Transverse colon (tissue), 4 donors: ENCODE measurements at regions not wholly inside any gene's neighbourhood (a gene's known extent, or its start where the extent isn't known, plus 50 kb on each side); places are given as distances from the start of the nearest gene placed in this dataset.

Experiments
- DNase-seq: peaks from one replicate; pipeline ENCODE4 v3.0.0-alpha.2; 2019
- H3K27ac ChIP-seq, 4 donors: fragments of 200-600 bp; sonication (generic); 2 replicates each; pipeline ENCODE4 v1.5.1; 2016 to 2018; ENCODE audit warnings: inconsistent platforms in 4 of 4
- H3K27me3 ChIP-seq: fragments of 200-600 bp; sonication (generic); 2 replicates; pipeline ENCODE4 v1.5.1; 2017; ENCODE audit warnings: inconsistent platforms
- H3K36me3 ChIP-seq, 4 donors: fragments of 200-600 bp; sonication (generic); 2 replicates each; pipeline ENCODE4 v1.5.1; 2017 to 2019; ENCODE audit warnings: inconsistent platforms in 4 of 4
- H3K4me1 ChIP-seq, 4 donors: fragments of 200-600 bp; sonication (generic); 2 replicates each; pipeline ENCODE4 v1.5.1; 2017 to 2020; ENCODE audit warnings: inconsistent platforms in 4 of 4
- H3K4me3 ChIP-seq, 4 donors: fragments of 200-600 bp; sonication (generic); 1 replicate in 1 of 4; 2 replicates in 3 of 4; pipeline versions ENCODE4 v1.5.1 to v1.6.1; 2017 to 2019; ENCODE audit warnings: inconsistent platforms in 4 of 4
- H3K9me3 ChIP-seq, 2 donors: fragments of 200-600 bp; sonication (generic); 2 replicates each; pipeline ENCODE4 v1.5.1; 2017 to 2019; ENCODE audit warnings: inconsistent platforms in 2 of 2
- CTCF ChIP-seq, 5 experiments: fragments of 200-600 bp in 3 of 5; fragments of 450-650 bp in 2 of 5; sonication (generic) in 3 of 5; IDR thresholded peaks; 1 replicate in 2 of 5; 2 replicates in 3 of 5; pipeline ENCODE4 v1.5.1; 2016 to 2017; ENCODE audit warnings: antibody characterized with exemption in 5 of 5, inconsistent platforms in 3 of 5, mild to moderate bottlenecking in 2 of 5, moderate library complexity in 1 of 5
- EP300 ChIP-seq: sonication (generic); formaldehyde crosslinking; IDR thresholded peaks from one replicate; pipeline ENCODE4 v1.6.1; 2017; ENCODE audit warnings: antibody characterized with exemption, low read depth
- POLR2A ChIP-seq: fragments of 450-650 bp; IDR thresholded peaks from one replicate; pipeline ENCODE4 v1.6.1; 2016; ENCODE audit warnings: antibody characterized with exemption, mild to moderate bottlenecking, moderate library complexity
- POLR2AphosphoS5 ChIP-seq, 3 donors: sonication (generic); formaldehyde crosslinking; IDR thresholded peaks; one replicate each; pipeline ENCODE4 v1.6.1; 2016; ENCODE audit warnings: antibody characterized with exemption in 3 of 3
- WGBS, 2 donors: methylation state at CpG; one replicate each; pipeline ENCODE4 v1.1.5; 2018; ENCODE audit warnings: low coverage in 1 of 2; 5-methylcytosine and 5-hydroxymethylcytosine counted together
- in situ Hi-C, 4 donors: fragments of 200-750 bp; cut with MboI; loops; one replicate each; pipeline versions ENCODE4 v1.15.0 to v1.15.1; 2017; ENCODE audit warnings: low sequenced_read_pairs in 3 of 4, low pct_ligation_motif_present in 1 of 4, low pct_unique_long_range_greater_than_20kb in 1 of 4
- intact Hi-C: fragments of 100-400 bp; cut with DNase I; formaldehyde crosslinking; loops from one replicate; pipeline ENCODE4 v1.15.1; 2023; ENCODE audit warnings: low total_unique reads

- in situ Hi-C loops (no loop called here), intact Hi-C loops (no loop called here)
- H3K27me3 ChIP-seq = no peaks in the 10 kb centered on the region
- H3K27ac ChIP-seq = no peak overlapping the region
- 67 to 84% methylated on average over 4 to 9 of the region's 9 CpGs for WGBS, 2 donors
- H3K9me3 ChIP-seq = no peaks in the 10 kb centered on the region
- H3K4me1 ChIP-seq = peaks cover 0 to 3% (median 0%) of the 10 kb centered on the region in 4 donors
- no peaks in the 10 kb centered on the region for H3K36me3 ChIP-seq
- DNase-seq = no peak
- TF ChIP-seq POLR2AphosphoS5 (IDR thresholded peaks at IDR 0.05) (no peak), CTCF (IDR thresholded peaks at IDR 0.05) (no peak), POLR2A (no peak), EP300 (no peak)
- H3K4me3 ChIP-seq = no peak overlapping the region
Measured at GRCh38 chr5:74433896-74434829, 206.4 kb downstream of the ENC1 start.

- peaks cover 0 to 3% (median 0%) of the 10 kb centered on the region in 4 donors for H3K4me1 ChIP-seq
- H3K9me3 ChIP-seq = no peaks in the 10 kb centered on the region
- H3K27me3 ChIP-seq = no peaks in the 10 kb centered on the region
- no peak overlapping the region for H3K27ac ChIP-seq
- no peak overlapping the region for H3K4me3 ChIP-seq
- in situ Hi-C loops (no loop called here), intact Hi-C loops (no loop called here)
- WGBS, 2 donors = 58 to 67% methylated on average over 4 to 7 of the region's 7 CpGs
- no peaks in the 10 kb centered on the region for H3K36me3 ChIP-seq
- no peak for TF ChIP-seq EP300
- no peak for TF ChIP-seq CTCF (IDR thresholded peaks at IDR 0.05)
- no peak for TF ChIP-seq POLR2AphosphoS5 (IDR thresholded peaks at IDR 0.05)
- TF ChIP-seq POLR2A = no peak
- no peak for DNase-seq
Measured at GRCh38 chr5:74433255-74433895, 207.2 kb downstream of the ENC1 start.

- no peak for DNase-seq
- TF ChIP-seq CTCF (IDR thresholded peaks at IDR 0.05) = no peak
- no peak for TF ChIP-seq POLR2AphosphoS5 (IDR thresholded peaks at IDR 0.05)
- TF ChIP-seq EP300 = no peak
- no peak for TF ChIP-seq POLR2A
- Histone ChIP-seq H3K9me3 (no peaks in the 10 kb centered on the region), H3K27me3 (no peaks in the 10 kb centered on the region), H3K27ac (no peak overlapping the region), H3K4me3 (no peak overlapping the region), H3K36me3 (no peaks in the 10 kb centered on the region), H3K4me1 (peaks cover 0 to 3% (median 0%) of the 10 kb centered on the region in 4 donors)
- 85 to 89% methylated on average over 4 of the region's 4 CpGs for WGBS, 2 donors
- in situ Hi-C loops = no loop called here
- intact Hi-C loops = no loop called here
Measured at GRCh38 chr5:74432721-74433120, 207.8 kb downstream of the ENC1 start.

GRCh38 chr5:74432216-74432615 is 208.3 kb downstream of the ENC1 start:
- Histone ChIP-seq H3K4me3 (no peak overlapping the region), H3K4me1 (peaks cover 0 to 3% (median 0%) of the 10 kb centered on the region in 4 donors), H3K36me3 (no peaks in the 10 kb centered on the region), H3K27ac (no peak overlapping the region), H3K27me3 (no peaks in the 10 kb centered on the region), H3K9me3 (no peaks in the 10 kb centered on the region)
- intact Hi-C loops (no loop called here), in situ Hi-C loops (no loop called here)
- 29 to 44% methylated on average over 2 to 7 of the region's 7 CpGs for WGBS, 2 donors
- DNase-seq = no peak
- TF ChIP-seq POLR2A (no peak), EP300 (no peak), CTCF (IDR thresholded peaks at IDR 0.05) (no peak), POLR2AphosphoS5 (IDR thresholded peaks at IDR 0.05) (no peak)
